ENCODE measurements at regions not wholly inside any gene's neighbourhood (a gene's known extent, or its start where the extent isn't known, plus 50 kb on each side); places are given as distances from the start of the nearest gene placed in this dataset.

DNA sequence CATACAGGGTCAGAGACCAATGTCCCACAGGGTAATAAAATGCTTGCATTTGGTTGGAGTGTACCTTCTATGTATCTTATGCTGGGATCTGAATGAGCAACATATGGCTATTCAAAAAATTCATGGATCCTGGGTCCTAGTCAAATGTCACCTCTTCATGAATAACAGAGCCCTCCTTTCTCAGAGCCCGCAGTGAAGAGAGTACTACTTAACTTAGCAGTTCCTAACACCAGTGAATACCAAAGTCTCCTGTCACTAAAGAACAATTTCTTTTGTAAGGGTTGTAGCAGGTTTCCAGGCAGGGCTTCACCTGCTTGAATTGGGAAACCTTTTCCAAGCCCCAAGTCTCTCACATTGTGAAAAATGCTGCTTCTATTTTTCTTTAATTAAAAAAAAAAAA lies 483.0 kb upstream of the DEPDC1 start:
- TF ChIP-seq EZH2phosphoT487 (IDR thresholded peaks at IDR 0.05; ENCODE audit: low read length): no peak
- TF ChIP-seq, protein P1, sequence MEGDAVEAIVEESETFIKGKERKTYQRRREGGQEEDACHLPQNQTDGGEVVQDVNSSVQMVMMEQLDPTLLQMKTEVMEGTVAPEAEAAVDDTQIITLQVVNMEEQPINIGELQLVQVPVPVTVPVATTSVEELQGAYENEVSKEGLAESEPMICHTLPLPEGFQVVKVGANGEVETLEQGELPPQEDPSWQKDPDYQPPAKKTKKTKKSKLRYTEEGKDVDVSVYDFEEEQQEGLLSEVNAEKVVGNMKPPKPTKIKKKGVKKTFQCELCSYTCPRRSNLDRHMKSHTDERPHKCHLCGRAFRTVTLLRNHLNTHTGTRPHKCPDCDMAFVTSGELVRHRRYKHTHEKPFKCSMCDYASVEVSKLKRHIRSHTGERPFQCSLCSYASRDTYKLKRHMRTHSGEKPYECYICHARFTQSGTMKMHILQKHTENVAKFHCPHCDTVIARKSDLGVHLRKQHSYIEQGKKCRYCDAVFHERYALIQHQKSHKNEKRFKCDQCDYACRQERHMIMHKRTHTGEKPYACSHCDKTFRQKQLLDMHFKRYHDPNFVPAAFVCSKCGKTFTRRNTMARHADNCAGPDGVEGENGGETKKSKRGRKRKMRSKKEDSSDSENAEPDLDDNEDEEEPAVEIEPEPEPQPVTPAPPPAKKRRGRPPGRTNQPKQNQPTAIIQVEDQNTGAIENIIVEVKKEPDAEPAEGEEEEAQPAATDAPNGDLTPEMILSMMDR (IDR thresholded peaks at IDR 0.05; ENCODE audit: low read length): no peak
- no peak for TF ChIP-seq EZH2 (optimal IDR thresholded peaks at IDR 0.05; ENCODE audit: low read depth, low read length)

All from MM.1S (cell line).